ENCODE measurements at regions not wholly inside any gene's neighbourhood (a gene's known extent, or its start where the extent isn't known, plus 50 kb on each side); places are given as distances from the start of the nearest gene placed in this dataset.

GRCh38 chr16:80375973-80376372 lies 164.8 kb upstream of the DYNLRB2 start:
- TF ChIP-seq CTCF (IDR thresholded peaks at IDR 0.05) = no peak
- no peak for TF ChIP-seq POLR2A (IDR thresholded peaks at IDR 0.05)

Data from right lobe of liver (tissue), 4 donors.